SK-N-SH treated with all-trans-retinoic acid at 6 μM for 48 hours (cell line): ENCODE measurements at regions not wholly inside any gene's neighbourhood (a gene's known extent, or its start where the extent isn't known, plus 50 kb on each side); places are given as distances from the start of the nearest gene placed in this dataset.

ENCODE experiments used
- ATAC-seq: fragments of 200-7000 bp; cut with Tn5 transposase; 3 replicates; pipeline ENCODE4 v1.9.1; 2020; ENCODE audit warnings: mild to moderate bottlenecking, moderate library complexity
- ARNTL ChIP-seq: fragments of 450-650 bp; formaldehyde crosslinking; IDR thresholded peaks from 2 replicates; pipeline ENCODE4 v1.5.0; 2020; ENCODE audit warnings: low read depth, mild to moderate bottlenecking, moderate library complexity, borderline replicate concordance
- BACH2 ChIP-seq: fragments of 250-450 bp; sonication (Bioruptor Pico); IDR thresholded peaks from 2 replicates; pipeline ENCODE4 v1.9.0; 2021; ENCODE audit warnings: mild to moderate bottlenecking, borderline replicate concordance
- CSDC2 ChIP-seq: fragments of 250-450 bp; sonication (Bioruptor Pico); IDR thresholded peaks from 2 replicates; pipeline ENCODE4 v1.5.0; 2020; ENCODE audit warnings: mild to moderate bottlenecking, moderate library complexity
- CSRNP3 ChIP-seq: fragments of 250-450 bp; sonication (Bioruptor Pico); IDR thresholded peaks from 2 replicates; pipeline ENCODE4 v1.5.1; 2021; ENCODE audit warnings: mild to moderate bottlenecking, moderate library complexity
- ESRRG ChIP-seq: fragments of 250-450 bp; sonication (Bioruptor Pico); IDR thresholded peaks from 2 replicates; pipeline ENCODE4 v1.6.1; 2021; ENCODE audit warnings: mild to moderate bottlenecking
- GLIS3 ChIP-seq: fragments of 250-450 bp; sonication (Bioruptor Pico); IDR thresholded peaks from 2 replicates; pipeline ENCODE4 v1.5.0; 2020; ENCODE audit warnings: mild to moderate bottlenecking, moderate library complexity
- ISL1 ChIP-seq: fragments of 250-450 bp; sonication (Bioruptor Pico); IDR thresholded peaks from 2 replicates; pipeline ENCODE4 v2.1.2; 2022; ENCODE audit warnings: mild to moderate bottlenecking, moderate library complexity
- OSR1 ChIP-seq: fragments of 250-450 bp; sonication (Bioruptor Pico); IDR thresholded peaks from 2 replicates; pipeline ENCODE4 v1.8.0; 2022; ENCODE audit warnings: moderate library complexity, mild to moderate bottlenecking, inconsistent platforms
- PPARA ChIP-seq: fragments of 250-450 bp; sonication (Bioruptor Pico); IDR thresholded peaks from 2 replicates; pipeline ENCODE4 v1.5.0; 2020; ENCODE audit warnings: mild to moderate bottlenecking, borderline replicate concordance
- RARB ChIP-seq: fragments of 250-450 bp; sonication (Bioruptor Pico); IDR thresholded peaks from 2 replicates; pipeline ENCODE4 v1.8.0; 2021; ENCODE audit warnings: mild to moderate bottlenecking, moderate library complexity
- TCF4 ChIP-seq: fragments of 250-450 bp; sonication (Bioruptor Pico); IDR thresholded peaks from 2 replicates; pipeline ENCODE4 v1.8.0; 2021; ENCODE audit warnings: mild to moderate bottlenecking, moderate library complexity, borderline replicate concordance
- TOX ChIP-seq: fragments of 250-450 bp; sonication (Bioruptor Pico); IDR thresholded peaks from 2 replicates; pipeline ENCODE4 v1.8.0; 2021; ENCODE audit warnings: mild to moderate bottlenecking, moderate library complexity, borderline replicate concordance
- ZC3H10 ChIP-seq: fragments of 250-450 bp; sonication (Bioruptor Pico); IDR thresholded peaks from 2 replicates; pipeline ENCODE4 v1.5.1; 2021; ENCODE audit warnings: mild to moderate bottlenecking, moderate library complexity
- ZFP30 ChIP-seq: fragments of 450-650 bp; formaldehyde crosslinking; IDR thresholded peaks from 2 replicates; pipeline ENCODE4 v1.5.0; 2022; ENCODE audit warnings: mild to moderate bottlenecking, moderate library complexity
- ZNF70 ChIP-seq: fragments of 450-650 bp; formaldehyde crosslinking; IDR thresholded peaks from 2 replicates; pipeline ENCODE4 v1.5.0; 2020; ENCODE audit warnings: mild to moderate bottlenecking, moderate library complexity
- ZNF8 ChIP-seq: fragments of 450-650 bp; formaldehyde crosslinking; IDR thresholded peaks from 2 replicates; pipeline ENCODE4 v1.5.0; 2020; ENCODE audit warnings: mild to moderate bottlenecking, moderate library complexity
- TF ChIP-seq, protein P1 (sequence below): fragments of 250-450 bp; sonication (Bioruptor Pico); IDR thresholded peaks from 2 replicates; pipeline ENCODE4 v1.5.0; 2020; ENCODE audit warnings: mild to moderate bottlenecking, moderate library complexity
- TF ChIP-seq, protein P2 (sequence below): fragments of 250-450 bp; sonication (Bioruptor Pico); IDR thresholded peaks from 2 replicates; pipeline ENCODE4 v1.5.1; 2020; ENCODE audit warnings: low read depth, mild to moderate bottlenecking, moderate library complexity
- TF ChIP-seq, protein P3 (sequence below): fragments of 250-450 bp; sonication (Bioruptor Pico); IDR thresholded peaks from 2 replicates; pipeline ENCODE4 v1.8.0; 2020; ENCODE audit warnings: mild to moderate bottlenecking, moderate library complexity, borderline replicate concordance
- TF ChIP-seq, protein P4 (sequence below): fragments of 250-450 bp; sonication (Bioruptor Pico); IDR thresholded peaks from 2 replicates; pipeline ENCODE4 v1.8.0; 2021; ENCODE audit warnings: low read depth, mild to moderate bottlenecking, moderate library complexity, borderline replicate concordance

DNA sequence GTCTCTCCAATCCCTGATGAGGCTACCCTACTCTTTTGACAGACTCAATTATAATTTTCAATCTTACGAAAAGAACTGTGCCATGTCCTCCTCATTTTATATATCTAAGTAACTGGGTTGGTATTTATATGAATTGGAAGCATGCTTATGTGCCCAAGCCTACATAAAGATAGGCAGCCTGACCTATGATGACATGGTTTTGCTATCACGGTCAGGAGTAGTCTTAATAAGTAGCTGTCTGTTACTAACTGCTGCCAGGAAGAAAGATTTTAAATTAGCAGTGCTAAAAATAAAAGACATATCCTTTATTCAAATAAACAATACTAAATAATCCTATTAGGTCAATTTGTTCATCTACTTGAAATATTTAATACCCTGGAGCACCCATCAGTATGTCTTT, 102.0 kb upstream of the DTNA start:
- no peak for TF ChIP-seq CSRNP3
- TF ChIP-seq PPARA = no peak
- TF ChIP-seq ARNTL (CRISPR knock-in tag) = no peak
- no peak for TF ChIP-seq ZNF70
- TF ChIP-seq ZFP30 (CRISPR knock-in tag) = no peak
- no peak for TF ChIP-seq ISL1 (CRISPR knock-in tag)
- ATAC-seq = no peak

DNA sequence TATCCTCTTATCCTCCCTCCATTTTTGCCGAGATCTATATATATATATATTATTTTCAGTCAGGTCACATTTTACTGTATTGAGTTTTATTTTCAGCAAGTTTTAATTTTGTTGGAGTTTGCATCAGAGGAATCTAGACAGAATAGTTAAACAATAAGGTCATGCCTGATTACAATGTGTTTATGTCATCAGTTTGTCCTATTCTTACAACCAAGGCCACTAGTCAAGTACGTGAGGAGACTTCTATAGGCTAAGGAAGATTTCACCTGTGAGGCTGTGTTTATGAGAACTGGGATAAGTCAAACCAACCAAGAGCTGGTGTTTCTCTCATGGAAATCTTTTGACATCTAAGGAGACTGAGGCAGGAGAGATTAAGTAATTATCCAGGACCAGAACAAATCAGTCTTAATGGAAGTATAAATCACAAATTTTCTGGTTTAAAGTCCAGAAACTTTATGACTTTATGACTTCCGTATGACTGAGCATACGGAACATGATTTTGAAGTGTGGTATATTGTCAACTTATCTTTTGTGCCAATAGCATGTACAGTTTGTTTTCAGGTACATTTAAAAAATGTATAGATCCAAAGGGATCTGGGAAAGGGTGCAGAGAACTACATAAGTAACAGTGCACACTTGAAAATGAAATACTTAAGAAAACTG, 100.0 kb upstream of the DTNA start:
- ATAC-seq = no peak
- no peak for TF ChIP-seq TCF4 (CRISPR knock-in tag)
- TF ChIP-seq ZC3H10 = no peak
- no peak for TF ChIP-seq ZNF70
- no peak for TF ChIP-seq ISL1 (CRISPR knock-in tag)
- TF ChIP-seq CSRNP3 = no peak
- TF ChIP-seq ZNF8 (CRISPR knock-in tag) = no peak
- TF ChIP-seq BACH2 (CRISPR knock-in tag) = no peak
- no peak for TF ChIP-seq ZFP30 (CRISPR knock-in tag)
- no peak for TF ChIP-seq GLIS3 (CRISPR knock-in tag)
- TF ChIP-seq, protein P1, sequence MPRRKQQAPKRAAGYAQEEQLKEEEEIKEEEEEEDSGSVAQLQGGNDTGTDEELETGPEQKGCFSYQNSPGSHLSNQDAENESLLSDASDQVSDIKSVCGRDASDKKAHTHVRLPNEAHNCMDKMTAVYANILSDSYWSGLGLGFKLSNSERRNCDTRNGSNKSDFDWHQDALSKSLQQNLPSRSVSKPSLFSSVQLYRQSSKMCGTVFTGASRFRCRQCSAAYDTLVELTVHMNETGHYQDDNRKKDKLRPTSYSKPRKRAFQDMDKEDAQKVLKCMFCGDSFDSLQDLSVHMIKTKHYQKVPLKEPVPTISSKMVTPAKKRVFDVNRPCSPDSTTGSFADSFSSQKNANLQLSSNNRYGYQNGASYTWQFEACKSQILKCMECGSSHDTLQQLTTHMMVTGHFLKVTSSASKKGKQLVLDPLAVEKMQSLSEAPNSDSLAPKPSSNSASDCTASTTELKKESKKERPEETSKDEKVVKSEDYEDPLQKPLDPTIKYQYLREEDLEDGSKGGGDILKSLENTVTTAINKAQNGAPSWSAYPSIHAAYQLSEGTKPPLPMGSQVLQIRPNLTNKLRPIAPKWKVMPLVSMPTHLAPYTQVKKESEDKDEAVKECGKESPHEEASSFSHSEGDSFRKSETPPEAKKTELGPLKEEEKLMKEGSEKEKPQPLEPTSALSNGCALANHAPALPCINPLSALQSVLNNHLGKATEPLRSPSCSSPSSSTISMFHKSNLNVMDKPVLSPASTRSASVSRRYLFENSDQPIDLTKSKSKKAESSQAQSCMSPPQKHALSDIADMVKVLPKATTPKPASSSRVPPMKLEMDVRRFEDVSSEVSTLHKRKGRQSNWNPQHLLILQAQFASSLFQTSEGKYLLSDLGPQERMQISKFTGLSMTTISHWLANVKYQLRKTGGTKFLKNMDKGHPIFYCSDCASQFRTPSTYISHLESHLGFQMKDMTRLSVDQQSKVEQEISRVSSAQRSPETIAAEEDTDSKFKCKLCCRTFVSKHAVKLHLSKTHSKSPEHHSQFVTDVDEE (CRISPR knock-in tag) = no peak
- TF ChIP-seq PPARA = no peak
- no peak for TF ChIP-seq OSR1 (CRISPR knock-in tag)
- no peak for TF ChIP-seq TOX (CRISPR knock-in tag)
- no peak for TF ChIP-seq RARB (CRISPR knock-in tag)
- no peak for TF ChIP-seq CSDC2
- TF ChIP-seq, protein P2, sequence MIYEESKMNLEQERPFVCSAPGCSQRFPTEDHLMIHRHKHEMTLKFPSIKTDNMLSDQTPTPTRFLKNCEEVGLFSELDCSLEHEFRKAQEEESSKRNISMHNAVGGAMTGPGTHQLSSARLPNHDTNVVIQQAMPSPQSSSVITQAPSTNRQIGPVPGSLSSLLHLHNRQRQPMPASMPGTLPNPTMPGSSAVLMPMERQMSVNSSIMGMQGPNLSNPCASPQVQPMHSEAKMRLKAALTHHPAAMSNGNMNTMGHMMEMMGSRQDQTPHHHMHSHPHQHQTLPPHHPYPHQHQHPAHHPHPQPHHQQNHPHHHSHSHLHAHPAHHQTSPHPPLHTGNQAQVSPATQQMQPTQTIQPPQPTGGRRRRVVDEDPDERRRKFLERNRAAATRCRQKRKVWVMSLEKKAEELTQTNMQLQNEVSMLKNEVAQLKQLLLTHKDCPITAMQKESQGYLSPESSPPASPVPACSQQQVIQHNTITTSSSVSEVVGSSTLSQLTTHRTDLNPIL = no peak
- TF ChIP-seq, protein P3, sequence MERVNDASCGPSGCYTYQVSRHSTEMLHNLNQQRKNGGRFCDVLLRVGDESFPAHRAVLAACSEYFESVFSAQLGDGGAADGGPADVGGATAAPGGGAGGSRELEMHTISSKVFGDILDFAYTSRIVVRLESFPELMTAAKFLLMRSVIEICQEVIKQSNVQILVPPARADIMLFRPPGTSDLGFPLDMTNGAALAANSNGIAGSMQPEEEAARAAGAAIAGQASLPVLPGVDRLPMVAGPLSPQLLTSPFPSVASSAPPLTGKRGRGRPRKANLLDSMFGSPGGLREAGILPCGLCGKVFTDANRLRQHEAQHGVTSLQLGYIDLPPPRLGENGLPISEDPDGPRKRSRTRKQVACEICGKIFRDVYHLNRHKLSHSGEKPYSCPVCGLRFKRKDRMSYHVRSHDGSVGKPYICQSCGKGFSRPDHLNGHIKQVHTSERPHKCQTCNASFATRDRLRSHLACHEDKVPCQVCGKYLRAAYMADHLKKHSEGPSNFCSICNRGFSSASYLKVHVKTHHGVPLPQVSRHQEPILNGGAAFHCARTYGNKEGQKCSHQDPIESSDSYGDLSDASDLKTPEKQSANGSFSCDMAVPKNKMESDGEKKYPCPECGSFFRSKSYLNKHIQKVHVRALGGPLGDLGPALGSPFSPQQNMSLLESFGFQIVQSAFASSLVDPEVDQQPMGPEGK (CRISPR knock-in tag) = no peak
- TF ChIP-seq, protein P4, sequence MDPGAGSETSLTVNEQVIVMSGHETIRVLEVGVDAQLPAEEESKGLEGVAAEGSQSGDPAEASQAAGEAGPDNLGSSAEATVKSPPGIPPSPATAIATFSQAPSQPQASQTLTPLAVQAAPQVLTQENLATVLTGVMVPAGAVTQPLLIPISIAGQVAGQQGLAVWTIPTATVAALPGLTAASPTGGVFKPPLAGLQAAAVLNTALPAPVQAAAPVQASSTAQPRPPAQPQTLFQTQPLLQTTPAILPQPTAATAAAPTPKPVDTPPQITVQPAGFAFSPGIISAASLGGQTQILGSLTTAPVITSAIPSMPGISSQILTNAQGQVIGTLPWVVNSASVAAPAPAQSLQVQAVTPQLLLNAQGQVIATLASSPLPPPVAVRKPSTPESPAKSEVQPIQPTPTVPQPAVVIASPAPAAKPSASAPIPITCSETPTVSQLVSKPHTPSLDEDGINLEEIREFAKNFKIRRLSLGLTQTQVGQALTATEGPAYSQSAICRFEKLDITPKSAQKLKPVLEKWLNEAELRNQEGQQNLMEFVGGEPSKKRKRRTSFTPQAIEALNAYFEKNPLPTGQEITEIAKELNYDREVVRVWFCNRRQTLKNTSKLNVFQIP (CRISPR knock-in tag) = no peak
- TF ChIP-seq ARNTL (CRISPR knock-in tag) = no peak
- TF ChIP-seq ESRRG (CRISPR knock-in tag) = no peak

DNA sequence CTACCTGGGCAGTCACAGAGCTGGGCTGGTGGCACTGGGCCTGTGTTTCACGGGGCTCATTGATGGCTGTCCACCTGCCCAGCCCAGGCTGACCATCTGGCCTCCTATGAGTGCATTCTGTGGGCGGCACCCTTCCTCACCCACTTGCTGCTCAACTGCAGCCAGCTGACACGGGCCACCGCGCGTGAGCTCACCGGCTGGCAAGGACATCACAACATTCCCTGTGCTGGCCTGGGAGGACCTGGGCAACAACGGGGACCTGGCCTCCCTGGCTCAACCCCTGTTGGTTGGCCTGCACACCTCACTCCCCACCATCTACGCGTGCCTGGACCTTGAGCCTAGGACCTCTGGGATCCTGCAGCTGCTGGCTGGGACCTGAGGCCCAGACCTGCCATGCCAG, 98.2 kb upstream of the DTNA start:
- no peak for ATAC-seq

More for the DNA sequence above, 98.2 kb upstream of the DTNA start:
- TF ChIP-seq OSR1 (CRISPR knock-in tag) = no peak
- no peak for TF ChIP-seq PPARA
- TF ChIP-seq BACH2 (CRISPR knock-in tag) = no peak
- TF ChIP-seq, protein P3 (CRISPR knock-in tag) = no peak
- no peak for TF ChIP-seq ARNTL (CRISPR knock-in tag)
- TF ChIP-seq ZNF8 (CRISPR knock-in tag) = no peak
- no peak for TF ChIP-seq ZFP30 (CRISPR knock-in tag)
- TF ChIP-seq, all 23 proteins: peak for 0
